Activated naive CD8-positive, alpha-beta T cell treated with anti-CD3 and anti-CD28 coated beads, Interleukin-2, amount 50 U/mL, for 24 hours (primary cell): ENCODE measurements at regions not wholly inside any gene's neighbourhood (a gene's known extent, or its start where the extent isn't known, plus 50 kb on each side); places are given as distances from the start of the nearest gene placed in this dataset.

ENCODE experiments used
- ATAC-seq: fragments of 150-1000 bp; cut with Tn5 transposase; one replicate; pipeline ENCODE4 v1.10.0; 2021
- DNase-seq: peaks from one replicate; pipeline ENCODE4 v3.0.0; 2021
- H3K27ac Mint-ChIP-seq: one replicate; pipeline ENCODE4 v1.8.0; 2021; ENCODE audit warnings: mild to moderate bottlenecking, mixed read lengths
- H3K27me3 Mint-ChIP-seq: one replicate; pipeline ENCODE4 v1.8.0; 2021; ENCODE audit warnings: mixed read lengths
- H3K36me3 Mint-ChIP-seq: one replicate; pipeline ENCODE4 v1.8.0; 2021; ENCODE audit warnings: low read depth, mixed read lengths
- H3K4me1 Mint-ChIP-seq: one replicate; pipeline ENCODE4 v1.8.0; 2021; ENCODE audit warnings: mixed read lengths
- H3K4me3 Mint-ChIP-seq: one replicate; pipeline ENCODE4 v1.8.0; 2021; ENCODE audit warnings: mild to moderate bottlenecking, moderate library complexity, mixed read lengths
- H3K9me3 Mint-ChIP-seq: one replicate; pipeline ENCODE4 v1.8.0; 2021; ENCODE audit warnings: mixed read lengths

GRCh38 chr22:46055911-46056545 is 79.1 kb upstream of the WNT7B start:
- ATAC-seq, result no peak
- Mint-ChIP-seq H3K4me1 (peaks cover 62% of the 10 kb centered on the region), H3K36me3 (no peaks in the 10 kb centered on the region), H3K27me3 (no peaks in the 10 kb centered on the region), H3K9me3 (no peaks in the 10 kb centered on the region), H3K27ac (no peak overlapping the region), H3K4me3 (peak overlapping the region; percentile 85)
- no peak for DNase-seq

GRCh38 chr22:46056546-46057245 is 79.7 kb upstream of the WNT7B start:
- no peaks in the 10 kb centered on the region for H3K36me3 Mint-ChIP-seq
- no peak overlapping the region for H3K4me3 Mint-ChIP-seq
- H3K4me1 Mint-ChIP-seq, result peaks cover 55% of the 10 kb centered on the region
- no peak for DNase-seq
- H3K27me3 Mint-ChIP-seq, result no peaks in the 10 kb centered on the region
- H3K9me3 Mint-ChIP-seq, result no peaks in the 10 kb centered on the region
- no peak for ATAC-seq
- H3K27ac Mint-ChIP-seq, result no peak overlapping the region

DNA sequence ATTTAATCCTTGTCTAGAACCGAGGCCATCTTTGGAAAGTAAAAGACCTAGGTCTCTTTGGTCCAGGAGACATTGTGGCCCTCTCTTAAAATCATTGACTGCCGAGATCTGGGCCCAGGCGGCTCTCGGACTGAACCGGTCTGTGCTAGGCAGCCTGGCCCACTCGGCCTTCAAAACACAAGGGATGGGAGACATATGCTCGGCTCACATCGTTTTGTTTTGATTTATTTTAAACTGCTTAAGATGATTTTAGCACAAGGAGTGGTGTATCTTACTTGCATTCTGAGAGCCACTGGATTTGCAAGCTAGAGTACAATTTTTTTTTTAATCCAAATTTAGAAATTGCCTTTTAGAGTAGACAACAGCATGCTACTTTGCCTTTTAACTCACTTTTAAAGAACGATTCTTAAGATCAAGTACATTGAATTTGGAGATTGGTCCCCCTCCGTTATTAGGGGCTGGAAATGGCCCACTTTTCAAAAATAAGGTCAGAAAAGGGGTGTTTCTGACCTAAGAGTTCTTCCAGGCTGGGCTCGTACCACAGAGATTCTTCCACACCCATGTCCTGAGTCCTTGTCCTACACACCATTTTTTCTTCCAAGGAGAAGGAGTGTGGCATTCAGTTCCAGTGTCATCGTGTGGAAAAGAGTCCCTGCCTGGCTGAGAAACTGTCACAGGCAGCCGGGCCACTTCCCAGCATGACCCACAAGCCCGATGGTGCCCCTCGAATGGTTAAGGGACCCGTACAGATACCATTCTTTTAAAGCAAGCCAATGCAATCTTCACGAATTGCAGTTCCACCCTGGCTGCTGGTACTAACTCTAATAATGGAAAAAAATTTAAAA is 80.5 kb upstream of the WNT7B start:
- peaks cover 52% of the 10 kb centered on the region for H3K4me1 Mint-ChIP-seq
- no peaks in the 10 kb centered on the region for H3K27me3 Mint-ChIP-seq
- peak overlapping the region; percentile 78 for H3K27ac Mint-ChIP-seq
- H3K9me3 Mint-ChIP-seq, result no peaks in the 10 kb centered on the region
- ATAC-seq (no peak), DNase-seq (no peak)
- H3K36me3 Mint-ChIP-seq, result no peaks in the 10 kb centered on the region
- peak overlapping the region; percentile 36 for H3K4me3 Mint-ChIP-seq

- ATAC-seq (peak; percentile 77), DNase-seq (peak; percentile 31)
- H3K27me3 Mint-ChIP-seq, result no peaks in the 10 kb centered on the region
- H3K4me1 Mint-ChIP-seq, result peaks cover 48% of the 10 kb centered on the region
- no peaks in the 10 kb centered on the region for H3K9me3 Mint-ChIP-seq
- H3K27ac Mint-ChIP-seq, result peak overlapping the region; percentile 78
- no peaks in the 10 kb centered on the region for H3K36me3 Mint-ChIP-seq
- H3K4me3 Mint-ChIP-seq, result peak overlapping the region; percentile 36
These were observed 81.1 kb upstream of the WNT7B start for GRCh38 chr22:46058091-46058420.

GRCh38 chr22:46058591-46059519 is 81.9 kb upstream of the WNT7B start:
- Mint-ChIP-seq H3K36me3 (no peaks in the 10 kb centered on the region), H3K4me3 (no peak overlapping the region), H3K4me1 (peaks cover 44% of the 10 kb centered on the region), H3K9me3 (no peaks in the 10 kb centered on the region), H3K27me3 (no peaks in the 10 kb centered on the region), H3K27ac (peak overlapping the region; percentile 78)
- ATAC-seq, result no peak
- no peak for DNase-seq

- no peaks in the 10 kb centered on the region for H3K27me3 Mint-ChIP-seq
- DNase-seq, result no peak
- no peak for ATAC-seq
- no peaks in the 10 kb centered on the region for H3K36me3 Mint-ChIP-seq
- no peak overlapping the region for H3K4me3 Mint-ChIP-seq
- H3K4me1 Mint-ChIP-seq, result peaks cover 37% of the 10 kb centered on the region
- H3K27ac Mint-ChIP-seq, result no peak overlapping the region
- H3K9me3 Mint-ChIP-seq, result no peaks in the 10 kb centered on the region
These were observed 83.5 kb upstream of the WNT7B start for GRCh38 chr22:46060292-46061123.

- ATAC-seq (no peak), DNase-seq (no peak)
- H3K4me1 Mint-ChIP-seq, result peaks cover 39% of the 10 kb centered on the region
- H3K27ac Mint-ChIP-seq, result no peak overlapping the region
- H3K9me3 Mint-ChIP-seq, result no peaks in the 10 kb centered on the region
- H3K36me3 Mint-ChIP-seq, result no peaks in the 10 kb centered on the region
- H3K27me3 Mint-ChIP-seq, result no peaks in the 10 kb centered on the region
- no peak overlapping the region for H3K4me3 Mint-ChIP-seq
These were observed 84.2 kb upstream of the WNT7B start for GRCh38 chr22:46061124-46061500.

GRCh38 chr22:46061501-46062231 is 84.7 kb upstream of the WNT7B start:
- no peak overlapping the region for H3K4me3 Mint-ChIP-seq
- H3K36me3 Mint-ChIP-seq, result no peaks in the 10 kb centered on the region
- H3K9me3 Mint-ChIP-seq, result no peaks in the 10 kb centered on the region
- no peak for ATAC-seq
- no peak for DNase-seq
- no peaks in the 10 kb centered on the region for H3K27me3 Mint-ChIP-seq
- H3K27ac Mint-ChIP-seq, result no peak overlapping the region
- H3K4me1 Mint-ChIP-seq, result peaks cover 42% of the 10 kb centered on the region

DNA sequence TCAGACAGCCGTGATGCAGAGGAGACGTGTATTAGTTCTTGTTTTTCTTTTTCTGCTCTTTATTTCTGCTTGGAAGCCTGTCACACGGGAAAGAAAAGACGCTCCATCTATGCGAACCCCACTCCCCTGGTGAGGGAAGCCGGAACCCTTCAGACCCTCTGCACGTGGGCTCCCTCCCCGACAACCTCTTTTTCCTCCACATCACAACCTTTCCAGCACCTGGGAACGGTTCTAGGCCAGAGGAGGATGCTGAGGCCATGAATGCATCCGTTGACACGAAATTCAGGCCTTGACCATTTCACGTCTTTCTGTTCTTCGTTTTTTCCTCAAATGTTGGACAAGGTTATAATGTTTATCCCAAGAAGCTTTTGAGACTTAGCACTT is 85.3 kb upstream of the WNT7B start:
- H3K4me1 Mint-ChIP-seq, result peaks cover 42% of the 10 kb centered on the region

DNA sequence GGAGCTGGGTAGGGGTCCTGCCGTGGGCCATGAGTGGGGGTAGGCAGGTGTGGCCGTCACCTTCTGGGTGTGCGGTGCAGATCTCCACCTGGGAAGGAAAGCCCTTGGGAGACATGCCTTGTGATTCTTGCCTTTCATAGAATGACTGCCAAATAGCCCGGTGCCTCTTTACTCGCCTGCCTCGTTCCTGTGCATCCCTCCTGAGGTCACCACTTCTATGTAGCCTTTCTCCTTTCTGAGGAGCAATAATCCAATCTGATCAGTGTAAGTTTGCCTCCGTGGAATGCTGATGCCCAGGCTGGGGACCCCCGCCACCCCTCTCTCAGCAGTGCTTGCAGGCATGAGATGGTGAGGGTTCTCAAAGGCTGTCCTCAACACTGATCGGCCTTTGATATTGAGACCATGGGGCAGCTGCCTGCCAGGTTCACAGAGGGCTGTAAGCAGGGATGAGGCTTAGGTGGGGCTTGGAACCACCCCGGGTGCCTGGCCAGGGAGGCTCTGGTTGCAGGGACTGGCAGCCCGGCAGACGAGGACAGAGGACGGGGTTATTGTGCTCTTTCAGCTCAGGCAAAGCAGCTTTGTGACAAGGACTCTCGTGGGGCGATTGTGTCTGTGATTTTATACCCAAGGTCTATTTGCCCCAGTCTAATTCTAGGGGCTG is 86.1 kb upstream of the WNT7B start:
- no peak overlapping the region for H3K4me3 Mint-ChIP-seq
- peaks cover 34% of the 10 kb centered on the region for H3K4me1 Mint-ChIP-seq
- no peaks in the 10 kb centered on the region for H3K9me3 Mint-ChIP-seq
- no peaks in the 10 kb centered on the region for H3K27me3 Mint-ChIP-seq
- no peak overlapping the region for H3K27ac Mint-ChIP-seq
- DNase-seq, result no peak
- ATAC-seq, result no peak
- H3K36me3 Mint-ChIP-seq, result no peaks in the 10 kb centered on the region

More for the DNA sequence above, 85.3 kb upstream of the WNT7B start:
- no peaks in the 10 kb centered on the region for H3K36me3 Mint-ChIP-seq
- no peak overlapping the region for H3K4me3 Mint-ChIP-seq
- ATAC-seq (no peak), DNase-seq (no peak)
- no peaks in the 10 kb centered on the region for H3K27me3 Mint-ChIP-seq
- H3K9me3 Mint-ChIP-seq, result no peaks in the 10 kb centered on the region
- no peak overlapping the region for H3K27ac Mint-ChIP-seq

- no peak for DNase-seq
- H3K9me3 Mint-ChIP-seq, result no peaks in the 10 kb centered on the region
- no peak overlapping the region for H3K4me3 Mint-ChIP-seq
These were observed 86.5 kb upstream of the PPARA start for GRCh38 chr22:46063846-46064227.

GRCh38 chr22:46064228-46064965 is 85.9 kb upstream of the PPARA start:
- no peak overlapping the region for H3K4me3 Mint-ChIP-seq
- DNase-seq (no peak), ATAC-seq (no peak)
- H3K27me3 Mint-ChIP-seq, result no peaks in the 10 kb centered on the region
- peaks cover 35% of the 10 kb centered on the region for H3K4me1 Mint-ChIP-seq
- H3K9me3 Mint-ChIP-seq, result no peaks in the 10 kb centered on the region
- no peaks in the 10 kb centered on the region for H3K36me3 Mint-ChIP-seq
- no peak overlapping the region for H3K27ac Mint-ChIP-seq

More at GRCh38 chr22:46063846-46064227, 86.5 kb upstream of the PPARA start:
- Mint-ChIP-seq H3K27me3 (no peaks in the 10 kb centered on the region), H3K27ac (no peak overlapping the region), H3K36me3 (no peaks in the 10 kb centered on the region), H3K4me1 (peaks cover 31% of the 10 kb centered on the region)
- ATAC-seq, result no peak
